BLaER1 treated with 17β-estradiol and CSF1 and Interleukin-3, amounts not matched to agents 10 nM and 100 nM (cell line): ENCODE measurements at regions not wholly inside any gene's neighbourhood (a gene's known extent, or its start where the extent isn't known, plus 50 kb on each side); places are given as distances from the start of the nearest gene placed in this dataset.
A peak's percentile ranks its signal among the peaks of the same experiment; 100 is the strongest.

Experiments used
- H3K27ac ChIP-seq, 11 experiments: shearing (Covaris generic); formaldehyde crosslinking; 2 replicates each; pipeline ENCODE4 v1.8.1; 2022
- H3K27me3 ChIP-seq, 11 experiments: shearing (Covaris generic); formaldehyde crosslinking; 2 replicates each; pipeline ENCODE4 v1.8.1; 2022
- H3K36me3 ChIP-seq, 11 experiments: shearing (Covaris generic); formaldehyde crosslinking; 2 replicates each; pipeline ENCODE4 v1.8.1; 2022
- H3K4me1 ChIP-seq, 10 experiments: shearing (Covaris generic); formaldehyde crosslinking; 2 replicates each; pipeline ENCODE4 v1.8.1; 2022
- H3K4me2 ChIP-seq, 11 experiments: shearing (Covaris generic); formaldehyde crosslinking; 2 replicates each; pipeline ENCODE4 v1.8.1; 2022
- H3K4me3 ChIP-seq, 10 experiments: shearing (Covaris generic); formaldehyde crosslinking; 2 replicates each; pipeline ENCODE4 v1.8.1; 2022
- H3K9ac ChIP-seq, 11 experiments: shearing (Covaris generic); formaldehyde crosslinking; 2 replicates each; pipeline ENCODE4 v1.8.1; 2022
- H3K9me3 ChIP-seq, 11 experiments: shearing (Covaris generic); formaldehyde crosslinking; replicated peaks in 1 of 11; 2 replicates each; pipeline ENCODE4 v1.8.1; 2022
- H4K20me1 ChIP-seq, 11 experiments: shearing (Covaris generic); formaldehyde crosslinking; 2 replicates each; pipeline ENCODE4 v1.8.1; 2022
- Cebpa-rat ChIP-seq, 11 experiments: shearing (Covaris generic); IDR thresholded peaks; 2 replicates each; pipeline ENCODE4 v1.8.1; 2022

DNA sequence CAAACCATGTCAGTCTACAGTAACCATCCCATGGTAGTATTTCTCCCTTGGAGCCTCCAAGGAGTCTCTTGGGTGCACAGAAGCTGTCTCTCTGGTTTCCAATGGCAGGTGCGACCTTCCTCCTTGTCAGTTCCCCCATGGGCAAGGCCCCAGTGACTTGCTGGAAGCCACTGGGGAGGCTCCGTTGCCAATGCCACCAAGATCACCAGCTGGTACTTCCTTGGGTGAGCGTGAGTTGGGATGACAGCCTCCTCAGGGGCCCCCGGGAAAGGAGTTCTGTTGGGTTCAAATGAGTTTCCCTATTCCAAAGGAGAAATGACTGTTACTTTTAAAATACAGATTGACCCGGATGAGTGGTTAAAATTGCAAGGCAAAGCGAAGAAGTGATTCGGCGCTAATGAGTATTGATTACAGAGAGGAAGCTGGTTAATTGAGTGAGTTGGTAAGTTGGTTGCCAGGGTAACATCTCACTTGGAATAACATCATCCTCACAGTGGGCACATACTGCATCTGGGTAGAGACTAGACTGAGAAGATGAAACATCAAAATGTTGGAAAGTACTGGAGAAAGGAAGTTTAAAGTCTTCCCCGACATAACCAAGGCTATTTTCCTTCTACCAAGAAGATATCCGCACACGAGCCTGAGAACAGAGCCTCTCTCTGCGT is 53.0 kb upstream of the LAPTM5 start:
- Histone ChIP-seq H4K20me1 (peaks cover 0 to 62% (median 46%) of the 10 kb centered on the region in 11 experiments; a peak in 18 of 22 replicates), H3K4me3 (no peak overlapping the region), H3K27me3 (peaks cover 96 to 100% (median 100%) of the 10 kb centered on the region in 11 experiments), H3K4me1 (peaks cover 43 to 66% (median 56%) of the 10 kb centered on the region in 10 experiments), H3K9ac (no peak overlapping the region), H3K4me2 (peak overlapping the region in 9 of 11 experiments; percentile 6 to 71 (median 32); a peak in 17 of 22 replicates), H3K27ac (no peak overlapping the region), H3K9me3 (no peaks in the 10 kb centered on the region), H3K36me3 (no peaks in the 10 kb centered on the region)
- TF ChIP-seq Cebpa-rat (IDR thresholded peaks at IDR 0.05) = no peak

- no peaks in the 10 kb centered on the region for H3K9me3 ChIP-seq
- H3K36me3 ChIP-seq = no peaks in the 10 kb centered on the region
- peaks cover 96 to 100% (median 100%) of the 10 kb centered on the region in 11 experiments for H3K27me3 ChIP-seq
- H3K4me3 ChIP-seq = no peak overlapping the region
- peak overlapping the region in 9 of 11 experiments; percentile 6 to 71 (median 32); a peak in 15 of 22 replicates for H3K4me2 ChIP-seq
- H3K4me1 ChIP-seq = peaks cover 43 to 72% (median 58%) of the 10 kb centered on the region in 10 experiments
- no peak overlapping the region for H3K9ac ChIP-seq
- H3K27ac ChIP-seq = no peak overlapping the region
- peaks cover 0 to 68% (median 50%) of the 10 kb centered on the region in 11 experiments; a peak in 18 of 22 replicates for H4K20me1 ChIP-seq
- no peak for TF ChIP-seq Cebpa-rat (IDR thresholded peaks at IDR 0.05)
These were observed 52.1 kb upstream of the LAPTM5 start for GRCh38 chr1:30809514-30810263.

- Histone ChIP-seq H3K4me3 (no peak overlapping the region), H3K9ac (no peak overlapping the region; a peak in 1 of 22 replicates), H3K9me3 (no peaks in the 10 kb centered on the region), H3K27me3 (peaks cover 96 to 100% (median 100%) of the 10 kb centered on the region in 11 experiments), H3K4me1 (peaks cover 34 to 64% (median 46%) of the 10 kb centered on the region in 10 experiments), H4K20me1 (peaks cover 0 to 78% (median 54%) of the 10 kb centered on the region in 11 experiments; a peak in 17 of 22 replicates), H3K27ac (no peak overlapping the region), H3K36me3 (no peaks in the 10 kb centered on the region), H3K4me2 (peak overlapping the region; percentile 57 to 90 (median 64); a peak in 21 of 22 replicates)
- TF ChIP-seq Cebpa-rat (IDR thresholded peaks at IDR 0.05) = no peak
These were observed 50.6 kb upstream of the LAPTM5 start for GRCh38 chr1:30808067-30808662.

- peaks cover 0 to 78% (median 54%) of the 10 kb centered on the region in 11 experiments; a peak in 17 of 22 replicates for H4K20me1 ChIP-seq
- H3K4me1 ChIP-seq = peaks cover 34 to 64% (median 46%) of the 10 kb centered on the region in 10 experiments
- H3K9me3 ChIP-seq = no peaks in the 10 kb centered on the region
- no peaks in the 10 kb centered on the region for H3K36me3 ChIP-seq
- peak overlapping the region; percentile 57 to 90 (median 64) for H3K4me2 ChIP-seq
- H3K27ac ChIP-seq = no peak overlapping the region
- H3K9ac ChIP-seq = peak overlapping the region in 1 of 11 experiments; percentile 13; a peak in 1 of 22 replicates
- peaks cover 96 to 100% (median 99%) of the 10 kb centered on the region in 11 experiments for H3K27me3 ChIP-seq
- peak overlapping the region in 3 of 10 experiments; percentile 20 to 34 (median 24); a peak in 2 of 20 replicates for H3K4me3 ChIP-seq
- no peak for TF ChIP-seq Cebpa-rat (IDR thresholded peaks at IDR 0.05)
These were observed 49.9 kb upstream of the LAPTM5 start for GRCh38 chr1:30807318-30808066.
